ENCODE measurements at regions not wholly inside any gene's neighbourhood (a gene's known extent, or its start where the extent isn't known, plus 50 kb on each side); places are given as distances from the start of the nearest gene placed in this dataset.

DNA sequence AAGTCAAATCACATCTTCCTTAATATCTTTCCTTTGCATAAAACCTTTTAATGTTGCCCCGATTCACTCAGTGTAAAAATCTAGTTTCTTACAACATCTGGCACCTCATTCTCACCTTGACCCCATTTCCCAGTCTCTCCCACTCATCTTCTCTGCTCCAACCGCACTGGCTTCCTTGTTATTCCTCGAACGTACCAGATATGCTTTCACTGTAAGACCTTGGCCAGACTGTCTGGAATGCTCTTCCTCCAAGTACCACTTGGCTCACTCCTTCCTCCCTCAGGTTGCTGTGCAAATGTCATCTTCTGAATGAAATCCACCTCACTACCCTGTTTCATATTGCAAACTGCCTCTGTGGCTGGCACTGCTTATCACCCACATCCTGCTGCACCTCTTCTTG, 433.6 kb downstream of the HAPSTR1 start:
- no peak for DNase-seq (ENCODE audit: low spot score)

DNA sequence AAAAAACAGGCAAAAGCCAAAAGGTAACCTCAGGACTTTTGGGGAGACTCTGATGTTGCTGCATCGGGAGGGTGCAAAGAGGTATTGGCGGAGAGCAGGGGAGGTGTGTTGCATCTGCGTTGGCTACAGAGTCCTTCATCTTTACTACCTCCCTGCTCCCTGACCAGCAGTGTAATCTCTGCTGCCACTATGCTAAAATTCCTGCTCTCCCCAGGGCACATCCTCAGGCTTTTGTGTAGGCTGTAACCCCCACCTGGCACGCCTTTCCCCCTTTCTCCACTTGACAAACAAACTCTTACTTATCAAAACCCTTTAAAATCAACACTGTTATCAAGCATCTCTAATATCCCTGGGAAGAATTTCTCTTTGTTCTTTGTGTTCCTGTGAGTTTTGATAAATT, 435.3 kb downstream of the HAPSTR1 start:
- TF ChIP-seq, protein P1, sequence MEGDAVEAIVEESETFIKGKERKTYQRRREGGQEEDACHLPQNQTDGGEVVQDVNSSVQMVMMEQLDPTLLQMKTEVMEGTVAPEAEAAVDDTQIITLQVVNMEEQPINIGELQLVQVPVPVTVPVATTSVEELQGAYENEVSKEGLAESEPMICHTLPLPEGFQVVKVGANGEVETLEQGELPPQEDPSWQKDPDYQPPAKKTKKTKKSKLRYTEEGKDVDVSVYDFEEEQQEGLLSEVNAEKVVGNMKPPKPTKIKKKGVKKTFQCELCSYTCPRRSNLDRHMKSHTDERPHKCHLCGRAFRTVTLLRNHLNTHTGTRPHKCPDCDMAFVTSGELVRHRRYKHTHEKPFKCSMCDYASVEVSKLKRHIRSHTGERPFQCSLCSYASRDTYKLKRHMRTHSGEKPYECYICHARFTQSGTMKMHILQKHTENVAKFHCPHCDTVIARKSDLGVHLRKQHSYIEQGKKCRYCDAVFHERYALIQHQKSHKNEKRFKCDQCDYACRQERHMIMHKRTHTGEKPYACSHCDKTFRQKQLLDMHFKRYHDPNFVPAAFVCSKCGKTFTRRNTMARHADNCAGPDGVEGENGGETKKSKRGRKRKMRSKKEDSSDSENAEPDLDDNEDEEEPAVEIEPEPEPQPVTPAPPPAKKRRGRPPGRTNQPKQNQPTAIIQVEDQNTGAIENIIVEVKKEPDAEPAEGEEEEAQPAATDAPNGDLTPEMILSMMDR (IDR thresholded peaks at IDR 0.05; ENCODE audit: extremely low read depth, missing control alignments) = no peak

More for the DNA sequence above, 433.6 kb downstream of the HAPSTR1 start:
- TF ChIP-seq, protein P1 (IDR thresholded peaks at IDR 0.05; ENCODE audit: extremely low read depth, missing control alignments) = no peak

GRCh38 chr16:9527976-9528375, 436.5 kb downstream of the HAPSTR1 start:
- DNase-seq (ENCODE audit: low spot score) = no peak
- TF ChIP-seq, protein P1 (IDR thresholded peaks at IDR 0.05; ENCODE audit: extremely low read depth, missing control alignments) = no peak

More for the DNA sequence above, 435.3 kb downstream of the HAPSTR1 start:
- no peak for DNase-seq (ENCODE audit: low spot score)

DNA sequence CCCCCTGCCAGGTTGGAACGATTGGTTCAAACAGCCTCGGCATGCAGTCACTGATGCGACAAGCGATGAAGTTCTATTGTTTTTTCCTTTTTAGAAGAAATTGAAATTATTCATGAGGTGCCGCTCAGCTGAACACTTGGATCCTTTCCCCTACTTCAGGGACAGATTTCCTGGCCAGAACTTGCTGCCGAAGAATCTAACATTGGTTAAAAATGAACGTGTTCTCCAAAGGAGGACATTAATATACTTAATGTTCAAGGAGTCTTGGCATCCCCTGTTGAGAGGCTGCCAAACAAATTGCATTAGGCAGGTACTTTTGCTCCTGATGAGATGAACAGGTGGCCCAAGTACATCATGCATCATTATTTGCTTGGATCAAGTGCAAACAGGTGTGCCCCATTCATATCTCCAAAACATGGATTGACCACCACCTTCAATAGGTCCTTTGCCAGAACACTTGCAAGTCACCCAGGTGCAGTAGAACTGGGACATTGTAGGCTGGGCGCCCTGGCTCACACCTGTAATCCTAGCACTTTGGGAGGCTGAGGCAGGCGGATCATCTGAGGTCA, 437.2 kb downstream of the HAPSTR1 start:
- TF ChIP-seq, protein P1 (IDR thresholded peaks at IDR 0.05; ENCODE audit: extremely low read depth, missing control alignments) = no peak
- DNase-seq (ENCODE audit: low spot score) = no peak

GRCh38 chr16:9533042-9533441, 441.6 kb downstream of the HAPSTR1 start:
- DNase-seq (ENCODE audit: low spot score) = no peak
- TF ChIP-seq, protein P1 (IDR thresholded peaks at IDR 0.05; ENCODE audit: extremely low read depth, missing control alignments) = no peak

DNA sequence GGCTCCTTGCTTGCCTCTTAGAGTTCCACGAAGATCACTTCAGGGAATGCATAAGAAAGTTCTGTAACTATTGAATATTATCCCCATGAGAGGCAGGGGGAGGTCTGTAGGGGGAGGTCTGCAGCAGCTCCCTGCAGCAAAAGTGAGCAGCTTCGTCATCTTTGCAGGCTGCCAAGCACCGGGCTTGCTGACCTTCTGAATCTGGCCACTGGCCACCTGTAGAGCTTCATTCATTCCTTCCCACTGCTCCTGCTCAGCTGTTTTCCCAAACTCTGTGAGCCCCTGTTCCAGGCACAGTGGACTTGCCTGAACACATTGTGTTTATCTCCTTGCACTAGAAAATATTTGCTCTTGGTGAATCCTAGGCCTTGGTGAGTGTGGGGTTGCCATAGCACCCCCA, 443.3 kb downstream of the HAPSTR1 start:
- no peak for DNase-seq (ENCODE audit: low spot score)
- TF ChIP-seq, protein P1 (IDR thresholded peaks at IDR 0.05; ENCODE audit: extremely low read depth, missing control alignments) = no peak

GRCh38 chr16:9536905-9537304, 445.5 kb downstream of the HAPSTR1 start:
- DNase-seq (ENCODE audit: low spot score) = no peak
- TF ChIP-seq, protein P1 (IDR thresholded peaks at IDR 0.05; ENCODE audit: extremely low read depth, missing control alignments) = no peak

All from GM20000 (cell line).